ENCODE measurements at regions not wholly inside any gene's neighbourhood (a gene's known extent, or its start where the extent isn't known, plus 50 kb on each side); places are given as distances from the start of the nearest gene placed in this dataset.

- ATAC-seq (ENCODE audit: low FRiP score in 2 of 2) (no peak), DNase-seq (no peak)
- no peak overlapping the region for H3K4me3 ChIP-seq
- no peaks in the 10 kb centered on the region for H3K9me3 ChIP-seq
- no peak overlapping the region for H3K27ac ChIP-seq
- no peak for TF ChIP-seq POLR2AphosphoS5 (IDR thresholded peaks at IDR 0.05)
- TF ChIP-seq EP300 (IDR thresholded peaks at IDR 0.05) = no peak
- TF ChIP-seq POLR2A (IDR thresholded peaks at IDR 0.05) = no peak
- TF ChIP-seq CTCF (IDR thresholded peaks at IDR 0.05) = no peak
- no peaks in the 10 kb centered on the region for H3K4me1 ChIP-seq
- H3K27me3 ChIP-seq = no peaks in the 10 kb centered on the region
- H3K36me3 ChIP-seq = no peaks in the 10 kb centered on the region
- WGBS, 2 donors = 75 to 85% methylated on average over 3 of the region's 3 CpGs
Observed at GRCh38 chr5:87850843-87851242, 417.8 kb downstream of the TMEM161B start.

- no peak overlapping the region for H3K27ac ChIP-seq
- H3K4me1 ChIP-seq = no peaks in the 10 kb centered on the region
- no peak for ATAC-seq (ENCODE audit: low FRiP score in 2 of 2)
- peaks cover 0 to 2% (median 0%) of the 10 kb centered on the region in 4 donors for H3K9me3 ChIP-seq
- no peak for DNase-seq
- TF ChIP-seq POLR2AphosphoS5 (IDR thresholded peaks at IDR 0.05) = no peak
- TF ChIP-seq CTCF (IDR thresholded peaks at IDR 0.05) = no peak
- TF ChIP-seq EP300 (IDR thresholded peaks at IDR 0.05) = no peak
- no peak for TF ChIP-seq POLR2A (IDR thresholded peaks at IDR 0.05)
- no peak overlapping the region for H3K4me3 ChIP-seq
- 48 to 50% methylated on average over 2 of the region's 2 CpGs for WGBS, 2 donors
- H3K27me3 ChIP-seq = no peaks in the 10 kb centered on the region
- H3K36me3 ChIP-seq = no peaks in the 10 kb centered on the region
Observed at GRCh38 chr5:87845734-87846133, 422.9 kb downstream of the TMEM161B start.

GRCh38 chr5:87844866-87845265, 423.8 kb downstream of the TMEM161B start:
- DNase-seq = no peak
- no peak overlapping the region for H3K27ac ChIP-seq
- H3K4me1 ChIP-seq = no peaks in the 10 kb centered on the region
- no peak for ATAC-seq (ENCODE audit: low FRiP score in 2 of 2)
- peaks cover 0 to 5% (median 0%) of the 10 kb centered on the region in 4 donors for H3K9me3 ChIP-seq
- H3K4me3 ChIP-seq = no peak overlapping the region
- H3K27me3 ChIP-seq = no peaks in the 10 kb centered on the region
- WGBS, 2 donors = 80% methylated on average over 4 of the region's 4 CpGs
- H3K36me3 ChIP-seq = no peaks in the 10 kb centered on the region
- TF ChIP-seq EP300 (IDR thresholded peaks at IDR 0.05) (no peak), POLR2AphosphoS5 (IDR thresholded peaks at IDR 0.05) (no peak), CTCF (IDR thresholded peaks at IDR 0.05) (no peak), POLR2A (IDR thresholded peaks at IDR 0.05) (no peak)

- ATAC-seq (ENCODE audit: low FRiP score in 2 of 2) (no peak), DNase-seq (no peak)
- H3K27ac ChIP-seq = no peak overlapping the region
- no peaks in the 10 kb centered on the region for H3K4me1 ChIP-seq
- H3K9me3 ChIP-seq = peaks cover 0 to 8% (median 2%) of the 10 kb centered on the region in 4 donors
- H3K36me3 ChIP-seq = no peaks in the 10 kb centered on the region
- TF ChIP-seq EP300 (IDR thresholded peaks at IDR 0.05) (no peak), CTCF (IDR thresholded peaks at IDR 0.05) (no peak), POLR2AphosphoS5 (IDR thresholded peaks at IDR 0.05) (no peak), POLR2A (IDR thresholded peaks at IDR 0.05) (no peak)
- no peaks in the 10 kb centered on the region for H3K27me3 ChIP-seq
- 76 to 84% methylated on average over 1 of the region's 1 CpG for WGBS, 2 donors
- H3K4me3 ChIP-seq = no peak overlapping the region
Observed at GRCh38 chr5:87844449-87844848, 424.2 kb downstream of the TMEM161B start.

GRCh38 chr5:87836696-87837095, 424.0 kb upstream of the CCNH start:
- no peak for DNase-seq
- 53 to 61% methylated on average over 1 of the region's 1 CpG for WGBS, 2 donors
- no peaks in the 10 kb centered on the region for H3K27me3 ChIP-seq
- no peak for ATAC-seq (ENCODE audit: low FRiP score in 2 of 2)
- no peak overlapping the region for H3K4me3 ChIP-seq
- H3K36me3 ChIP-seq = no peaks in the 10 kb centered on the region
- H3K9me3 ChIP-seq = peaks cover 0 to 8% (median 4%) of the 10 kb centered on the region in 4 donors
- no peaks in the 10 kb centered on the region for H3K4me1 ChIP-seq
- no peak overlapping the region for H3K27ac ChIP-seq
- TF ChIP-seq POLR2AphosphoS5 (IDR thresholded peaks at IDR 0.05) (no peak), POLR2A (IDR thresholded peaks at IDR 0.05) (no peak), EP300 (IDR thresholded peaks at IDR 0.05) (no peak), CTCF (IDR thresholded peaks at IDR 0.05) (no peak)
